Stimulated activated CD4-positive, alpha-beta T cell treated with anti-CD3 and anti-CD28 coated beads, Interleukin-12 subunit alpha, Interleukin-12 subunit beta, amount 100 ng/mL, for 48 hours (primary cell): ENCODE measurements at regions not wholly inside any gene's neighbourhood (a gene's known extent, or its start where the extent isn't known, plus 50 kb on each side); places are given as distances from the start of the nearest gene placed in this dataset.

Experiments
- DNase-seq, 3 donors: peaks; one replicate each; pipeline ENCODE4 v3.0.0-alpha.2; 2020; ENCODE audit warnings: low read depth in 2 of 3, low spot score in 1 of 3

GRCh38 chr18:56176751-56177150, 461.6 kb downstream of the TXNL1 start:
- no peak for DNase-seq

DNA sequence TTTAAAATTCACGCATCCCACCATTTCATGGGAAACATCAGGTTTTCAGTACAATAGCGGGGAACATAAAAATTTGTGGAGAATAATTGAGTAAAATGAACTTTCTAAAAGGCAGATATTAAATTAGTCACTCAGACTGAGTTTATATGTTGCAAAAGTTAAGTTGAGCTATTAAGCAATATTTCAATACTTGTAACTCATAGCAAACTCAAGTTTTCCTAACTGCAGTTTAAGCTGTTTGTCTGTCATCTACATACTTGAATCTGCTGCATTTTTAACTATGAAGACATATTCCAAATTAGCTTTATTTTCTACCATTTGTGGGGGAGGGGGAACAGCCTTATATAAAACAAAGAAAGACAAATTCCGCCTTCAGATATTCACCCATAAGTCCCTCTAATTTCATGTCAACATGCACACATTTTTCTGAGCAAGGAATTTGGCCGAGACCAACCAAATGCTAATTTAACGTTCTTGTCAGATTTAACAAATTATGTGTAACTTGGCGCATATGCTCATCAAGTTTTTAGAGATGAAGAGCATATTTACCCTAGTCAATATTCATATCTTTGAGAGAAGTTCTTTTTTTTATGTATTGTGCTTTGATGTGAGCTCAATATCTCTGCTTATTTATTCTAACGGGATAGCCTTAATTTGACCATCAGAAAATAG, 462.9 kb downstream of the TXNL1 start:
- no peak for DNase-seq

DNA sequence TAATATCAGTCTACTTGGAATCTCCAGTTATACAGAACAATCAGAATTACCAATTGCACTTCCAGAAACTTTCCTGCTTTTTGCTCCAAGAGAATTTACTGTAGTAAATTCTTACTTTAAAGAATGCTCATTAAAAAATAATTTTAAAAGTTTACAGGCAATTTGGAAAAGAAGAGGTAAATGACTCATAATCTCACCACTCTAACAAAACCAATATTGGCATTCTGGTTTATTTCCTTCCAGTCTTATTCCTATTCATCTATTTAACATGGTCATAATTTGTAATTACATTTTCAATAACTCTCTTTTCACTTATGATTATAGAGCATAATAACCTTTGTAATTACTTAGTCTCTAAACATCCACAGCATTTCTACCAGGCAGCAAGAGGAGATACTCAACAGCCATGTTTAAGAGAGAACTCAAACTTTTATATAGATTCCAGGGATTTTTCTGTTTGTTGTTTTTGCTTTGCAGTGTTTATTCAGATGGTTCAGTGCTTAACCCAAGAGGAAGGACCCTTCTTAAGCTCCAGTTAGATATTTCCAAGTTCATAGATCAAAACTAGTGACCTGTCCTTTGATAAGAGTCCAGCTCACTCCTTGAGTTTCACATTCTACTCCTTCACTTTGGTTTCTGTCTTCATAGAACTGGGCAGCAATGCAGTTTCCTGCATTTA, 464.7 kb downstream of the TXNL1 start:
- DNase-seq, result no peak

DNA sequence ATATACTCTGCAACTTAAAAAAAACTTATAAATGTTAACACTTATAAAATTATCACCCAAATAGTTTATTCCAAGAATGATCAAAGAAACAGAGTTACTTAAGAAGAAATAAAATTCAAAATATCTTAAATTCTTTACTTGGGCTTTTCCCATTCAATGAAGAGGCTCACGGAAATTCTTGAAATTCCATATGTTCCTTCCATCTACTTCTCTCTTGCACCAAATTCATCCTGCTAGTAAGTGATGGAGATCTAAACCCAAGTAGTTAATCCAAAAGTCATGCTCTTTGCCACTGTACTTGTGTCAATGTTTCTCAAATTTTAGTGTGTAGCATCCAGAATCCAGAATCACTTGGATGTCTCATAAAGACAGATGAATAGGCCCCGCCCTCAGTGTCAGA, 465.9 kb downstream of the TXNL1 start:
- DNase-seq, result no peak

DNA sequence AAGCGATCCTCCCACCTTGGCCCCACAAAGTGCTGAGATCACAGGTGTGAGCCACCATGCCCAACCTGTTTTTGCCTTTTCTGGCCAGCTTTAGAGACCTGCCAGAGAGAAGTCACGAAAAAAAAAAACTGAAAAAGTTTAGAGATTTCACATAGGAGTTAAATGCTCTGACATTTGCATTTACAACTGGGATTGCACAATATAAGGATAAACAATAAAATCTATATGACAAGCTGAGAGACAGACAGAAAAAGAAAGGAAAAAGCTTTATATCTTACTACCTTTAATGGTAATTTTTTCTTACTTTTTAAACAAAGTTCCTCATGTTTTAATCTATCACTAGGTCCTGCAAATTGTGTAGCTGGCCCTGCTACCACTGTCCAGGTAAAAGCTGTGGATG, 466.5 kb downstream of the TXNL1 start:
- no peak for DNase-seq

DNA sequence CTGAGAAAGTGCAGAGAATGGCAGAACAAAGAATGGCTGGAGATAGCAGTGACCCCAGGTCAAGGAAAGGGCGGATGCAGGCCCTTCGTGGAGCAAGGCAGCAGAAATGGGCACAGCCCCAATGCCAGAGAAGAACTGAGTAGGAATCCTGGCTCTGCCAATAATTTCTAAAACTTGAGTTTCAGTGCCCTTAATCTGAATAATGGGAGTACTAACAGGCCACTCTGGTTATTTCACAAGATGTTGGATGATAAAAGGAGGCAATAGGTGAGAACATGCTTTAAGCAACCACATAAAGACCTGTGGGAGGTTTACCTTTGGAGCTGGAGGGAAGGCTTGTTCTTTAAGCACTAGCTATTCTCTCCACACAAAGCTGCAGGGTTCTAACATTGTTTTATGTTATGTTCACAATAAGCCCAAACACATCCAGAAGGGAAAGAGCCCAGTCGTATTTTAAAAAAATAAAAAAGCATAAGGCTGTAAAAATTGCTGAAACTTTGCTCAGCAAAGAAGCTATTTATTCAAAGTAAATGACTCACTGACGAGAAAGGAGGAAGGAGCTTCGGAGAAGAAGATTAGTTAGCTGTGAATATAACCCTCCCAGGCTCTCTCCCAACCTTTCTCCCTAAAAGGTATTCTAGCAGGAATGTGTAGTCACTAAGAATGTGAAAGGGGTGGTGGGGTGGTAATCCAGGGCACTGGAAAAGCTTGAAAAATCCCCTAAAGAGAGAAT, 470.2 kb downstream of the TXNL1 start:
- no peak for DNase-seq

- DNase-seq, result no peak
Observed at GRCh38 chr18:56167366-56167765, 471.0 kb downstream of the TXNL1 start.

DNA sequence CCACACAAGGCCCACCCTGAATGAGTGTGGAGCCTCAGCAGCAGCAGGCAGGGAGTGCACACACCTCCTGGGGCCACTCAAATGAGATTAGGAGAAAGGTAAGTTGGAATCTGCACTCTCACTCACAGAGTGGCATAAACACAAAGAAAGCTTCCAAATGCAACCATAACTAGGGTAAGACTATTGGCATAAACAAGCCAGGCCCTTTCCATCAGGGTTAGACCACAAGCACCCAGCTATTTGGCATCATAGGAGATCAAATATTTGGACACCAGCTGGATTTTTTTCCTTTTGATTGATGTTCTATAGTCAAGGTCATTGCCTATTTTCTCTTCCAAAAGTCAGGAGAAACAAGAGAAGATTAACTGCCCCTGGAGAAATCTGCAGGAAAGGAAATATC, 471.5 kb downstream of the TXNL1 start:
- DNase-seq, result no peak

DNA sequence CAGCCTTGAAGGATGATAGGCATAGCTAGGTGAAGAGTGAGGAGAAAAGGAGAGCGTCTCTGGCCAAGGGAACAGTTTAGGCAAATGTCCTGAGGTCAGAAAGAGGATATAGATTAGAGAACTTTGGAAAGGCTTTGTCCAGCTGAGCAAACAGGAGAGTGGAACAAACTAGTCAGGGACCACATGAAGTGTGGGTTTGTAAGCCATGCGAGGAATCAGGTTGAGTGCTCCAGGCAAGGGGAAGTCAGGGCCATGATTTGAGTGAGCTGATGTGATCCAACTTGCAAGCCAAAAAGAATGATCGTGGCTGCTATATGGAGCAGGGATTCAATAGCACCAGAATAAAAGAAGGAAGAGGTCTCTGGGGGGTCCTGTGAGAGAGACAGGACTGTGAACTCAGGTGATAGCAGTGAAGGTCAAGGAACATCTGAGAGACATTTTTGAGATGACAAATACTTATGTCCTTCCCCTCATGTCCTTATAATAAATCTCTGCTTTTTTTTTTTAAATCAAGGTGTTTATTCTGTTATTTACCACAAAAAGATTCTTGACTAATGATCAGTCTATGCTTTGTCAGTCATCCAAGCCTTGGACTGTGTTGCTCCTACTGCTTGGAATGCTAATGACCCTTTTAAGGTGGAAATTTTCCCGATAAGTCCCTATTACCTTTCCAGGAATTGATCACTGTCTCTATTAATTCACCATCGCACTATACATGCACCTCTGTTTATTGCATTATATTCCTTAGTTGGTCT, 472.6 kb downstream of the TXNL1 start:
- DNase-seq, result no peak

- DNase-seq, result no peak
Observed at GRCh38 chr18:56162311-56163265, 475.8 kb downstream of the TXNL1 start.

DNA sequence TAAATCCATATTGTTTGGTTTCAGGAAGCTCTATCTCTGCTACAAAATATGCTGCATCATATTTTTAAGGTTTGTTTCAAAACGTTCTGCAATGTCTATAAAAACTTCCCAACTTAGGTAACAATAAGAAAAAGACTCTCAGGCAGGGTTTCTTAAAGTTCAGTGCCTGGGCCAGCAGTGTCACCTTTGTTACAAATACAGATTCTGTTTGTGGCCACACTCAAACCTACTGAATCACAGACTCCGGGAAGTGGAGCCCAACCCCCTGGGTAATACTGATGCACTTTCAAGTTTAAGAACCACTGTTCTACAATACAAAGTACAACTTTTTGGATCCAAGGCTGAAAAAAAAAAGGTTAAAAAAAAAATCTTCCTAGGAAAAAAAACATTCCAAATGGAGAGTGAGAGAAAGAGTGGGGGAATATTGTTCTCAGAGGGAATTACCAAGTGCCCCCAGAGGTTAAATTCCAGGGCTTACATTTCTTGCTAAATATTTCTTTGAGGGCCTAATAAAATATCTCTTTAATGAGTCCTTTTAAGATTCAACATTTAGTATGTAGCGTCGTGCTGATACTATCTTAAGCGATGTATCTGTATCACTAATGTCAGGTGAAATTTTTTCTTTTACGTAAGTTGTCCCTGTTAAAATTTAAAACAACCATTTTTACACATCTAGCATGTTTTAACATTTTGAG, 476.7 kb downstream of the TXNL1 start:
- no peak for DNase-seq

GRCh38 chr18:56158676-56159075, 479.7 kb downstream of the TXNL1 start:
- DNase-seq, result no peak

DNA sequence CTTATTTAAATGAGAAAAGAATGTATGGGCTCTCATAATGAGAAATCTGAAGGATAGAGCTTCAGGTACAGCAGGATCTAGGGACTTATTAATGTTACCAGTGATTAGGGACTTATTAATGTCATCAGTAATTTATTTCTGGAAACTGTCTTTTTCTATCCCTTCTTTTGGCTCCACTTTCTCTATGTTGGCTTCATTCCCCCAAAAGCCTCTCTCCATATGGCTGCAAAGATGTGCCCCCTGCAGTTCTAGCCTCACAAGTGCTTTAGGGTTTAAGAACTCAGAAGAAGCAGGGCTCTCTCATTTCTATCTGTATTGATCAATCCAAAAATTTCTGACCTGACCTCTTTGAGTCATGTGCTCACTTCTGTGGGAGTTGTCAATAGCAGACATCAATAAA, 480.9 kb downstream of the TXNL1 start:
- DNase-seq, result no peak

DNA sequence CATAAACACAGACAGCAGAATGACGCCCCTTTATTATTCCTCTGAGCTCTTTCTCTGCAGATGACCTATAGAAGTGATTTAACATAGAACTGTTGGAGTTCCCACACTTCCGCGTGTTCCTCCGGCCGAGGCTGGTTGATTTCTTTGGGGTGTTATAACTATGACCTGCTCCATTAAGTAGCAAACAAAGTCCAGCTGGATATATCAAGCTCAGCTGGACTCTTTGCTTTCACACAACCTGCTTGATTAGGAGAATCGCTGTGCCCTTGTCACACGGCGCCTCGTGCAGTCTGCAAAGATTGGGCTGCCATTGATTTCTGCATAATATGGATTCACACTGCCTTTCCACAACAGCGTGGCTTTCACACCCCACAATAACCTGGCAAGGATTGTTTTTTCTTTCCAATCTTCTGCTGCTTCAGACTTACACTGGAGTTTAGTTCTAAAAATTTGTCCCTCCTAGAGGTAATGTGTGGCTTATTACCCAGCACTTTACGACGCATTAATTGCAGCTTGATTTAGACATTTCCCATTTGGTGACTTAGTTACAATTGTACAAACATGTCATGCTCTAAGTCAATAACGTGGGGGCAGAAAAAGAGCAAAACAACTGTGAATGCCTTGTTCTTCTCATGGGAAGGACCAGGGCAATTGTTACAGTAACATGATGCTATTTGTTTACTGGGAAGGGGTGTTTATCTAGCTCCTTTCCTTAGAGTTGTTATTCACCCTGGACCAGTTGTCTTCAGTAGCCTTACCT, 485.7 kb downstream of the TXNL1 start:
- DNase-seq, result no peak

DNA sequence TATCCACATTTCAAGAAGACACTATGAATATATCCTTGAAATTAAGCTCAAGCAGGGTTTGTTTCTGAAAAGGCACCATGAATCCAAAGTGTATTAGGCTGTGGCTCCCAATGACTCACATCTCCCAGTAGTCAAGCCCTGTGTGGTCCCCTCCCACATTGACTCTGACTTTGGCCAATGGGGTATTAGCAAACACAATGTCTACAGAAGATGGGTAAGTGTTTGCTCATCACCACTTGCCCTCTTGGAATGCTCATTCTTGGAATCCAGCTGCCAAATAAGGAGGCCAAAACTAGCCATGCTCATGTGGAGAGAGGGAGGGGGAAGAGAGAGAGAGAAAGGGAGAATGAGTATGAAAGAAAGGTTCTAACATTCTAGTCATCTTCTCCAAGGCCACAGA, 490.0 kb downstream of the TXNL1 start:
- no peak for DNase-seq

DNA sequence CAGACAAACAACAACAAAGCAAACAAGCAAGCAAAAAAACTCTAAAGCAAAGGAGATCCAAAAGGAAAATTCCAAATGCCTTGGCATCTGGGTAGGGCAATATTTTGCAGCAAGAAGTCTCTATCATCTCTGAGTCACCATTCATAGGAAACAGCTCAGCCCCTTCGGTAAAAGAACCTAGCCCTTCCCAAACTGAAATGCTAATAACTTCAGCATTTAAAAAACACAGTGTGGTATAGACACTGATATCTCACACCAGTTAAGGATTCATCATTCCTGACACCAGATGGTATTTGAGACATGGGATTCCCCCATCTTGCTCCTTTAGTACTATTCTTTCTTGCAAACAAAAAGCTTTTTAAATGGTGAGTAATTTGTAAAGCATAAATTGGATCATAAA, 491.8 kb downstream of the TXNL1 start:
- DNase-seq, result no peak

DNA sequence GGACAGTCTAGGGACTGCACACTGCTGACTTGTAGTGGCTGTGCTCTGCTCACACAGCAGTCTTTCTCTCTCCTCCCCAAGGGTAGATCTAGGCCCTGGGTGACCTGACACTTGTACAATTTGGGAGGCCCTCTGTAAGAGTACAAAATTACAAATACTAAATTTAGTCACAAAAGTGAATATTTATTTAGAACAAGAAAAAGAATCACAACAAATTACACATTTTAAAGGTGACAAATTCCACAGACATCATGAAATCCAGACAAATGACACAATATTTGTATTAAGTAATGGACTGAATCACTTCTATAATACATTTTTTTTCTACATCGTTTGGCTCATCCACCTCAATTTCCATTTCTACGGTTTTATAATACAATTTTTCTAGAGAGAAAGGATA, 496.4 kb downstream of the TXNL1 start:
- no peak for DNase-seq

DNA sequence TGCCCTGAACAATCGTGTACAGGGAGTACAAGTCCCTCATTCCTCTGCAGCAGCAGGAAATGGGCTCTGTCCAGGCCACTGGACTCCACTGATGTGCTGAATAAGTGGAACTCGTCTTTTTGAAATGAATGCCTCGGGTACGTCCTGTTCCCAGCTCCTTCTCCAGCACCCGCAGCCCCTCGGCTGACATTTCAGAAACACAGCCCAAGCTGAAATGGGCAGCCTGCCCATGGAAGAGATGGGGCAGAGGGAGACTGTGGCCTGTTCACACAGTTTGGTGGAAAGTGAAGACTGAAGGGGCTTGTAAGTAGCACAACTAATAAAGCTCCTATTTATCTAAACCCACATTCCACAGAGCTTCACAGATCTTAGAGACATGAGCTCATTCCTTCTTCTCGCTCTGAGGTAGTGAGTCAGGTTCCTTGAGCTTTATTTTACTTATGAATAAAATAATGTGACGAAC, 498.6 kb downstream of the TXNL1 start:
- no peak for DNase-seq

DNA sequence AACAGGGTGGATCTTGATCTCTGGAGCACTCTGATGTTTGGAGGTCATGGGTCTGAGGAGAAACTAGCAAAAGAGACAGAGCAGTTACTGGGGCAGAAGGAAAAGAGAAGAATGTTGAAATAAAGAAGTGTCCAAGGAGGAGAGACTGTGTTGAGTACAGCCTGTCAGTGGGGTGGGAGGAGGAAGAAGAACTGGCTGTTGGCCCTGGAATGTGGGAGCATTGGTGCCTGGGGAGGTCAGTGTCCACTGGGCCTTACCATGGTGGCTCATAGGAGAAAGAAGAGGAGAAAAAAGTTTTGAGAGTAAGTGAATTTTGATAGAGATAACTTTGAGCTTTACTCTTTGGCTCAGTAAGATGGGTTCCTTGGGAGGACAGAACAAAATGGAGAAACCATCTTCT, 499.0 kb downstream of the TXNL1 start:
- DNase-seq, result no peak
